ENCODE measurements at regions not wholly inside any gene's neighbourhood (a gene's known extent, or its start where the extent isn't known, plus 50 kb on each side); places are given as distances from the start of the nearest gene placed in this dataset.

DNA sequence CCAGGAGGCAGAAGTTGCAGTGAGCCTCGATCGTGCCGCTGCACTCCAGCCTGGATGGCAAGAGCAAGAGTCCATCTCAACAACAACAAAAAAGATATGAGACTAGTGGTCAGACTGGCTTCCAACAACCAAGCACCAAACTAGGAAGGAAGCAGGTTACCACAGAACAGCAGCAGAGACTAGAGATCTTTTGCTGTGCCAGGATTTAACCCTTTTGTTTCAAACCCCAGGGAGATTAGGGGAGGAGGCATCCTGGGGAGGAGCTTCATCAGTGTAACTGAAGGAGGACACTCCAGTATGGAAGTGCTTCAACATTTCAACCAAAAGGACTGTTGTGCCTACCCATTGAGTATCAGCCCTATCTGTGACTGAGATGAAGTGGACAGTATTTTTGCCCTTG lies 240.3 kb downstream of the ZIC1 start:
- TF ChIP-seq, protein P1, sequence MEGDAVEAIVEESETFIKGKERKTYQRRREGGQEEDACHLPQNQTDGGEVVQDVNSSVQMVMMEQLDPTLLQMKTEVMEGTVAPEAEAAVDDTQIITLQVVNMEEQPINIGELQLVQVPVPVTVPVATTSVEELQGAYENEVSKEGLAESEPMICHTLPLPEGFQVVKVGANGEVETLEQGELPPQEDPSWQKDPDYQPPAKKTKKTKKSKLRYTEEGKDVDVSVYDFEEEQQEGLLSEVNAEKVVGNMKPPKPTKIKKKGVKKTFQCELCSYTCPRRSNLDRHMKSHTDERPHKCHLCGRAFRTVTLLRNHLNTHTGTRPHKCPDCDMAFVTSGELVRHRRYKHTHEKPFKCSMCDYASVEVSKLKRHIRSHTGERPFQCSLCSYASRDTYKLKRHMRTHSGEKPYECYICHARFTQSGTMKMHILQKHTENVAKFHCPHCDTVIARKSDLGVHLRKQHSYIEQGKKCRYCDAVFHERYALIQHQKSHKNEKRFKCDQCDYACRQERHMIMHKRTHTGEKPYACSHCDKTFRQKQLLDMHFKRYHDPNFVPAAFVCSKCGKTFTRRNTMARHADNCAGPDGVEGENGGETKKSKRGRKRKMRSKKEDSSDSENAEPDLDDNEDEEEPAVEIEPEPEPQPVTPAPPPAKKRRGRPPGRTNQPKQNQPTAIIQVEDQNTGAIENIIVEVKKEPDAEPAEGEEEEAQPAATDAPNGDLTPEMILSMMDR (IDR thresholded peaks at IDR 0.05) = no peak
- TF ChIP-seq POLR2AphosphoS5 (IDR thresholded peaks at IDR 0.05; ENCODE audit: insufficient read depth in 1 of 2, low read depth in 1 of 2) = no peak
